ENCODE measurements at regions not wholly inside any gene's neighbourhood (a gene's known extent, or its start where the extent isn't known, plus 50 kb on each side); places are given as distances from the start of the nearest gene placed in this dataset.
A peak's percentile ranks its signal among the peaks of the same experiment; 100 is the strongest.

DNA sequence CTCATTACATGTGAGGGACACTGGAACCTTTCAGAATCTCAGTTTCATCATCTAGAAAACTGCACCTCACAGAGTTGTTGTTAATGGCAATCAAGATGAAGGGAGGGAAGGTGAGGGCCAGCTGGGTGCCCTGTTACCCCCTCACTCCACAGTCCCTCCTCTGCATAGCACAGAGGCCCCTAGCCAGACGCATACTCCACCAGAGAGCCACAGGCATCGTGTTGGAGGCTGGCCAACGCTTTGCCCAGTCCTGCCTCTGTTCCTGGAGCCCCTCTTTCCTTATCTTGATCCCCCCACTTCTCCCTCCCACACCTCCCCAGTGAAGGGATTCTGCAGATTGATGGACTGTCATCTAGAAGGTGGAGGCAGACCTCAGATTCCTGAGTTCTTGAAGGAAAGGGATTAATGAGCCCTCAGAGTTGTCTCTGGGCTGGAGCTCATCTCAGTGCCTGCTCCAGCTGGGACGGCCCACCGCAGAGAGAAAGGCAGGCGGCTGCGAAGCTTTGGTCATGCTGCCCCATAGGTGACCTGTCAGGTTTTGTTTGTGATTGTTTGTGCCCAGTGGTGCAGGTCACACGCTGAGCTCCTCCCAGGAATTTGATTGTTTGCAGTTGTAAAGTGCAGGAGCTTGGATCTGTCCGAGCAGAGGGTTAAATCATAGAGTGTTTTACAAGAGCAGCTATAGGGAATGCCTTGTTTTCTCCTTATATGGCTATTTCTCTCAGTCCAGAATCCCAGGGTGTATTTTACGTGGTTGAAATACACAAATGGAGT, 487.3 kb downstream of the CCDC171 start:
- DNase-seq (no peak), ATAC-seq (no peak)
- H3K4me1 Mint-ChIP-seq: no peaks in the 10 kb centered on the region
- no peaks in the 10 kb centered on the region for H3K9me3 Mint-ChIP-seq
- POLR2A ChIA-PET: no interaction called here
- no peak overlapping the region for H3K27ac Mint-ChIP-seq
- no peak overlapping the region for H3K4me3 Mint-ChIP-seq
- H3K27me3 Mint-ChIP-seq: no peaks in the 10 kb centered on the region
- no peaks in the 10 kb centered on the region for H3K36me3 Mint-ChIP-seq

GRCh38 chr9:16043756-16044578, 491.1 kb downstream of the CCDC171 start:
- ATAC-seq (no peak), DNase-seq (no peak)
- no peaks in the 10 kb centered on the region for H3K36me3 Mint-ChIP-seq
- no peak overlapping the region for H3K27ac Mint-ChIP-seq
- no peak overlapping the region for H3K4me3 Mint-ChIP-seq
- no peaks in the 10 kb centered on the region for H3K4me1 Mint-ChIP-seq
- H3K27me3 Mint-ChIP-seq: no peaks in the 10 kb centered on the region
- POLR2A ChIA-PET: no interaction called here
- no peaks in the 10 kb centered on the region for H3K9me3 Mint-ChIP-seq

DNA sequence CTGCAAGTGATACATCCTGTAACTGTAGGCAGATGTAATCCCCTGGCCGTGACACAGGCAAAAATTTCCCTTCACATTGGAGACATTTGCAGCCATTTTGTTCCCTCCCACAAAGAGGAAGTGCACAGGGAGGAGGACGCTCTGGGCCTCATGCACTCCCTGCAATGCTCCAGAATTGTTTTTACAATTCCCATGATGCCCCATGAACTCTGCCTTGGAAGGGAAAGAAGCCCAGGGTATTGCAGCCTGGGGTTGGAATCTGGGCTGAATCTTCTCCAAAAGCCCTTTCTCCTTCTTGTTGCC, 491.7 kb downstream of the CCDC171 start:
- DNase-seq (no peak), ATAC-seq (no peak)
- no peaks in the 10 kb centered on the region for H3K27me3 Mint-ChIP-seq
- POLR2A ChIA-PET: no interaction called here
- H3K4me1 Mint-ChIP-seq: no peaks in the 10 kb centered on the region
- H3K9me3 Mint-ChIP-seq: no peaks in the 10 kb centered on the region
- no peaks in the 10 kb centered on the region for H3K36me3 Mint-ChIP-seq
- no peak overlapping the region for H3K27ac Mint-ChIP-seq
- no peak overlapping the region for H3K4me3 Mint-ChIP-seq

GRCh38 chr9:16045651-16046280, 492.9 kb downstream of the CCDC171 start:
- no peak for ATAC-seq
- Mint-ChIP-seq H3K4me3 (no peak overlapping the region), H3K36me3 (no peaks in the 10 kb centered on the region), H3K4me1 (no peaks in the 10 kb centered on the region), H3K27me3 (no peaks in the 10 kb centered on the region), H3K9me3 (no peaks in the 10 kb centered on the region), H3K27ac (no peak overlapping the region)
- DNase-seq: no peak
- POLR2A ChIA-PET: no interaction called here

GRCh38 chr9:16046713-16047112, 493.9 kb downstream of the CCDC171 start:
- H3K4me1 Mint-ChIP-seq: no peaks in the 10 kb centered on the region
- H3K4me3 Mint-ChIP-seq: no peak overlapping the region
- no peak for DNase-seq
- no peaks in the 10 kb centered on the region for H3K9me3 Mint-ChIP-seq
- no peak overlapping the region for H3K27ac Mint-ChIP-seq
- H3K27me3 Mint-ChIP-seq: no peaks in the 10 kb centered on the region
- no peaks in the 10 kb centered on the region for H3K36me3 Mint-ChIP-seq
- no peak for ATAC-seq
- POLR2A ChIA-PET: no interaction called here

DNA sequence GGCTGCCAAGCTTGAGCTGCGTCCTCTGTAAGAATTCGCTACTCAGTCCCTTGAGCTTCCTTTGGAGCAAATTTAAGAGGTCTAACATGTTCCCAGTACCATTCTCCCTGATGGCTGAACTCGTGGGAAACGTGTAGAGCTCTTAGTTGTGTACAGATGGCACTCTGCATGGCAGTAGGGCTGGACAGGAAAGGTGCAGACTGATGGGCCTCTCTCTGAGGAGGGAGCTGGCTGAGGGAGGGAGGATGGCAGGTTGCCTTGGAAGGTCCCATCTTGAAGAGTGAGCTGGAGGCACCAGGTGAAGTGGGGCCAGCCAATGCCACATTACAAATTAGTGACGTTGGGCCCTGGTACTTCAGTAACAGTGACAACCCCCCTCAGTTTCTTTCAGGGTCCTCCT, 495.3 kb downstream of the CCDC171 start:
- DNase-seq (no peak), ATAC-seq (no peak)
- H3K27ac Mint-ChIP-seq: peak overlapping the region in 1 of 10 donors; percentile 10
- no peaks in the 10 kb centered on the region for H3K36me3 Mint-ChIP-seq
- no peaks in the 10 kb centered on the region for H3K27me3 Mint-ChIP-seq
- H3K4me1 Mint-ChIP-seq: peaks cover 0 to 4% (median 0%) of the 10 kb centered on the region in 4 donors
- H3K9me3 Mint-ChIP-seq: peaks cover 0 to 3% (median 0%) of the 10 kb centered on the region in 9 donors
- POLR2A ChIA-PET: no interaction called here
- no peak overlapping the region for H3K4me3 Mint-ChIP-seq

- ATAC-seq (no peak), DNase-seq (no peak)
- Mint-ChIP-seq H3K27ac (no peak overlapping the region), H3K4me1 (peaks cover 0 to 6% (median 3%) of the 10 kb centered on the region in 4 donors), H3K4me3 (no peak overlapping the region), H3K27me3 (no peaks in the 10 kb centered on the region), H3K36me3 (no peaks in the 10 kb centered on the region), H3K9me3 (peaks cover 0 to 3% (median 0%) of the 10 kb centered on the region in 9 donors)
- POLR2A ChIA-PET: no interaction called here
These were observed 499.3 kb downstream of the CCDC171 start for GRCh38 chr9:16052146-16052545.

GRCh38 chr9:16052757-16053530, 500.1 kb downstream of the CCDC171 start:
- no peak for ATAC-seq
- POLR2A ChIA-PET: no interaction called here
- Mint-ChIP-seq H3K9me3 (peaks cover 0 to 3% (median 0%) of the 10 kb centered on the region in 9 donors), H3K4me3 (no peak overlapping the region), H3K27me3 (no peaks in the 10 kb centered on the region), H3K36me3 (no peaks in the 10 kb centered on the region), H3K27ac (no peak overlapping the region), H3K4me1 (peaks cover 3 to 10% (median 8%) of the 10 kb centered on the region in 4 donors)
- DNase-seq: no peak

DNA sequence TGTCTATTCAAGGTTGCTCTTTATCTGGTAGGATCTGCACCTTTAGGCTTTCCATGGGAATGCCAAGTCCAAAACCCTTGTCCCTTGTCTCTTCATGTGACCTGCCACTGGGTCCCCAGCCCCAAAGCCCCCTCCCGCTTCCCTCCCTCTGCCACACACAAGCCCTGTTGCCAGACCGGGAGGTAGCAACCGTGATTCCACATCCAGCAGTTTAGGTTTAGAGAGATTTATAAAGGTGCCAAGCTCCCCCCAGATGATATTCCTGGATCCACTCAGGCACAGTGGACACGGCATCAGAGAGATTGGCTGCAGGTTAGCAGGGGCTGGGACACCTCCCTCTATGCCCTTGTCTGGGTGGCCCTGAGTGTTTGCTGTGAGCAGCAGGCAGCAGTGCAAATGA, 504.7 kb downstream of the CCDC171 start:
- DNase-seq (no peak), ATAC-seq (no peak)
- peaks cover 11 to 33% (median 20%) of the 10 kb centered on the region in 4 donors for H3K4me1 Mint-ChIP-seq
- H3K27ac Mint-ChIP-seq: peak overlapping the region in 2 of 10 donors; percentile 43 to 46
- H3K36me3 Mint-ChIP-seq: no peaks in the 10 kb centered on the region
- peaks cover 0 to 4% (median 0%) of the 10 kb centered on the region in 9 donors for H3K9me3 Mint-ChIP-seq
- H3K4me3 Mint-ChIP-seq: peak overlapping the region in 2 of 10 donors; percentile 38 to 52
- POLR2A ChIA-PET: no interaction called here
- no peaks in the 10 kb centered on the region for H3K27me3 Mint-ChIP-seq

GRCh38 chr9:16058131-16058549, 505.3 kb downstream of the CCDC171 start:
- Mint-ChIP-seq H3K27ac (peak overlapping the region in 8 of 10 donors; percentile 0 to 63 (median 26)), H3K27me3 (no peaks in the 10 kb centered on the region), H3K4me1 (peaks cover 10 to 33% (median 20%) of the 10 kb centered on the region in 4 donors), H3K36me3 (no peaks in the 10 kb centered on the region), H3K9me3 (peaks cover 0 to 2% (median 0%) of the 10 kb centered on the region in 9 donors), H3K4me3 (peak overlapping the region; percentile 26 to 78 (median 56))
- POLR2A ChIA-PET: no interaction called here
- peak; percentile 69 to 87 for ATAC-seq
- DNase-seq: peak in 5 of 10 donors; percentile 0 to 46 (median 20)

DNA sequence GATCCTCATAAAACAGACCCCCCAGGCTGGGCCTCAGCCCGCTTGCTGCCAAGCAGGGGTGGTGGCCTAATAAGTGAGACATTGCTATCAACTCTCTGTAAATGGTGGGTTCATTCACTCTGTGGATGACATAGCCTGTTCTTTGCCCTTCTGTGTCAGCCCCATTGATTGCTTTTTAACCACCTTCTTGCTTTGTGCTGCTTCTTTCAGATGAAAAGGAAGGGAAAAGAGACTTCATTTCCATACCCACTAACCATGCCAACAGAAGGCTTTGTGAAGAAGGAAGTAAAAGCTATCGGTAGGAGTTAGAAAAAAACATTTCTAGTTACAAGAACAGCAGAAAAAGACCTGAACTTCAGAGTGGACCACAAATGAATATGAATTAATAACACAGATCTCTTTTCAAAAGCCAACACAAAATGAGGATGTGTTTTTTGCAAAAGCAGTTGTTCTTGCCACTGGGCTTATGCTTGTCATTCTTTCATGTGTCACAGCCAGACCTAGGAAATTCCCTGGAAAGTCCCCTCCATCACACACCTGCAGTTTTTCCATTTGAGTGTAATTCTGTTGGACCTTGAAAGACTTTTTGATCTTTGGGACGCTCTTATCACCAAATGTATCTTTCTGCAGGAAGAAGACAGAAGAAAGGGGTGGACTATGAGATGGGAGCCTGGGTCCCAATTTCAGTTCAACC, 507.7 kb downstream of the CCDC171 start:
- H3K4me1 Mint-ChIP-seq: peaks cover 9 to 33% (median 20%) of the 10 kb centered on the region in 4 donors
- POLR2A ChIA-PET: no interaction called here
- H3K27ac Mint-ChIP-seq: peak overlapping the region in 1 of 10 donors; percentile 23
- peaks cover 0 to 3% (median 0%) of the 10 kb centered on the region in 3 donors for H3K36me3 Mint-ChIP-seq
- no peaks in the 10 kb centered on the region for H3K27me3 Mint-ChIP-seq
- peaks cover 0 to 2% (median 0%) of the 10 kb centered on the region in 9 donors for H3K9me3 Mint-ChIP-seq
- peak overlapping the region in 1 of 10 donors; percentile 18 for H3K4me3 Mint-ChIP-seq
- ATAC-seq (no peak), DNase-seq (no peak)

All from naive thymus-derived CD8-positive, alpha-beta T cell (primary cell).